Stimulated activated naive B cell treated with anti-CD40 and anti-IgM and Interleukin-4, amounts not matched to agents 10 μg/mL and 1 μg/mL and 100 μg/mL, for 72 hours (primary cell): ENCODE measurements at regions not wholly inside any gene's neighbourhood (a gene's known extent, or its start where the extent isn't known, plus 50 kb on each side); places are given as distances from the start of the nearest gene placed in this dataset.

Experiments used
- ATAC-seq, 2 donors: fragments of 150-1000 bp; cut with Tn5 transposase; replicated peaks; 2 replicates each; pipeline ENCODE4 v1.10.0; 2021; ENCODE audit warnings: moderate library complexity in 1 of 2
- DNase-seq: peaks from one replicate; pipeline ENCODE4 v3.0.0; 2021
- H3K27ac Mint-ChIP-seq: one replicate; pipeline ENCODE4 v1.8.0; 2022; ENCODE audit warnings: mild to moderate bottlenecking, mixed read lengths
- H3K27me3 Mint-ChIP-seq, 2 donors: one replicate each; pipeline ENCODE4 v1.8.0; 2022; ENCODE audit warnings: mixed read lengths in 2 of 2
- H3K36me3 Mint-ChIP-seq, 2 donors: one replicate each; pipeline ENCODE4 v1.8.0; 2022; ENCODE audit warnings: mixed read lengths in 2 of 2, mild to moderate bottlenecking in 1 of 2
- H3K4me1 Mint-ChIP-seq, 2 donors: one replicate each; pipeline ENCODE4 v1.8.0; 2022; ENCODE audit warnings: mixed read lengths in 2 of 2, mild to moderate bottlenecking in 1 of 2
- H3K4me3 Mint-ChIP-seq, 2 donors: one replicate each; pipeline ENCODE4 v1.8.0; 2022; ENCODE audit warnings: mild to moderate bottlenecking in 2 of 2, mixed read lengths in 2 of 2, moderate library complexity in 1 of 2
- H3K9me3 Mint-ChIP-seq, 2 donors: one replicate each; pipeline ENCODE4 v1.8.0; 2022; ENCODE audit warnings: mixed read lengths in 2 of 2, mild to moderate bottlenecking in 1 of 2

- H3K36me3 Mint-ChIP-seq: peaks cover 61 to 65% of the 10 kb centered on the region in 2 donors
- H3K27me3 Mint-ChIP-seq: no peaks in the 10 kb centered on the region
- ATAC-seq: no peak
- H3K9me3 Mint-ChIP-seq: peaks cover 9 to 13% of the 10 kb centered on the region in 2 donors
- H3K4me1 Mint-ChIP-seq: peaks cover 68 to 96% of the 10 kb centered on the region in 2 donors
- H3K27ac Mint-ChIP-seq: peak overlapping the region; percentile 91
- DNase-seq: no peak
- H3K4me3 Mint-ChIP-seq: peak overlapping the region; percentile 67 to 71
Observed at GRCh38 chr17:77466596-77467223, 325.9 kb downstream of the SEC14L1 start.

DNA sequence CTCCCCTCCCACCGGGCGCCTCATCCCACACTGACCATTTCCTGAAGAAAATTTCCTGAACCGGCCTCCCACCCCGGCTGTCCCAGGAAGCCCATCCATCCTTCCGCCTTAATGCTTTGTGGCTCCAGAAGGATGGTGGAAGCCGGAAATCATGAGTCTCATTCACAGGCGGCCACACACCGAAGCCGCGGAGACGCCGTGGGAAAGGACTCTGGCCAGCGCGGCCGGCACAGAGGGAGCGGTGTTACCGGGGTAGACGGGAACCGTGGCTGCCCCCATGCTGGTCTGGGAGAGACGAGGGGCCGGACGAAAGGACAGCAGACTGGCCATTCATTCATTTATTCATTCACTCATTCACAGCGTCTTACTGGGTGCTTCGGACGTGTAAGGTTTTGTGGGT is 326.8 kb downstream of the SEC14L1 start:
- ATAC-seq: no peak
- Mint-ChIP-seq H3K4me1 (peaks cover 74 to 96% of the 10 kb centered on the region in 2 donors), H3K4me3 (no peak overlapping the region), H3K9me3 (peaks cover 9 to 13% of the 10 kb centered on the region in 2 donors), H3K36me3 (peaks cover 60 to 64% of the 10 kb centered on the region in 2 donors), H3K27ac (peak overlapping the region; percentile 91), H3K27me3 (no peaks in the 10 kb centered on the region)
- no peak for DNase-seq

DNA sequence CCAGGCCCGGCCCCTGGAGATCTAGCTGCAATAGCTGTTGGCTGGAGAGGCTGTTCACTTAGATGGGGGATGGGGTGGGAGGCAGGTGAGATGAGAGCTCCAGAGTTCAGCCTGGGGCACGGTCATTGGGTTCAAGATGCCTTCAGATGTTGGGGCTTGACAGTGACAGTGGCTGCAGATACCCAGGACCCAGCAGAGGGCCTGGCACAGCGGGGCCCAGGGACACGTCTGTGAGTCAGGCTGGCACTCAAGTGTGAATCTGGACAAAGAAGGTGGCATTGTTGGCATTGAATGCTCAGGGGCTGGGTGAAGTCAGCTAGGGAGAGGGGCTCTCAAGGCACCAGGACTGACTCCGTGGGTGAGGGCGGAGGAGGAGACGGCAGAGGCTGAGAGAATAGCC is 328.1 kb downstream of the SEC14L1 start:
- DNase-seq (no peak), ATAC-seq (no peak)
- Mint-ChIP-seq H3K4me1 (peaks cover 80 to 100% of the 10 kb centered on the region in 2 donors), H3K27ac (peak overlapping the region; percentile 85), H3K9me3 (peaks cover 9 to 13% of the 10 kb centered on the region in 2 donors), H3K27me3 (no peaks in the 10 kb centered on the region), H3K4me3 (peak overlapping the region; percentile 37 to 54), H3K36me3 (peaks cover 51 to 61% of the 10 kb centered on the region in 2 donors)

- Mint-ChIP-seq H3K9me3 (peaks cover 8 to 9% of the 10 kb centered on the region in 2 donors), H3K27me3 (no peaks in the 10 kb centered on the region), H3K36me3 (peaks cover 49 to 61% of the 10 kb centered on the region in 2 donors), H3K4me3 (peak overlapping the region; percentile 50 to 79), H3K27ac (peak overlapping the region; percentile 79), H3K4me1 (peaks cover 81 to 100% of the 10 kb centered on the region in 2 donors)
- ATAC-seq (no peak), DNase-seq (no peak)
Observed at GRCh38 chr17:77470330-77470786, 329.6 kb downstream of the SEC14L1 start.

- H3K4me1 Mint-ChIP-seq: peaks cover 82 to 100% of the 10 kb centered on the region in 2 donors
- no peak for DNase-seq
- peak overlapping the region; percentile 74 to 79 for H3K4me3 Mint-ChIP-seq
- peaks cover 8 to 9% of the 10 kb centered on the region in 2 donors for H3K9me3 Mint-ChIP-seq
- peak overlapping the region; percentile 79 for H3K27ac Mint-ChIP-seq
- no peaks in the 10 kb centered on the region for H3K27me3 Mint-ChIP-seq
- H3K36me3 Mint-ChIP-seq: peaks cover 49 to 59% of the 10 kb centered on the region in 2 donors
- ATAC-seq: no peak
Observed at GRCh38 chr17:77470800-77471733, 330.3 kb downstream of the SEC14L1 start.

- Mint-ChIP-seq H3K4me3 (peak overlapping the region; percentile 74 to 79), H3K9me3 (peaks cover 8 to 9% of the 10 kb centered on the region in 2 donors)
- peak in 1 of 2 donors; percentile 12 for ATAC-seq
Observed at GRCh38 chr17:77471984-77472461, 331.3 kb downstream of the SEC14L1 start.

GRCh38 chr17:77472468-77473310 is 331.9 kb downstream of the SEC14L1 start:
- H3K9me3 Mint-ChIP-seq: peaks cover 8 to 9% of the 10 kb centered on the region in 2 donors
- DNase-seq: no peak
- ATAC-seq: peak; percentile 67 to 69
- H3K36me3 Mint-ChIP-seq: peaks cover 48 to 63% of the 10 kb centered on the region in 2 donors
- peak overlapping the region; percentile 79 for H3K27ac Mint-ChIP-seq
- H3K4me3 Mint-ChIP-seq: peak overlapping the region; percentile 74 to 79
- no peaks in the 10 kb centered on the region for H3K27me3 Mint-ChIP-seq
- H3K4me1 Mint-ChIP-seq: peaks cover 83 to 100% of the 10 kb centered on the region in 2 donors

More at GRCh38 chr17:77471984-77472461, 331.3 kb downstream of the SEC14L1 start:
- no peak for DNase-seq
- Mint-ChIP-seq H3K27ac (peak overlapping the region; percentile 79), H3K36me3 (peaks cover 45 to 56% of the 10 kb centered on the region in 2 donors), H3K27me3 (no peaks in the 10 kb centered on the region), H3K4me1 (peaks cover 79 to 100% of the 10 kb centered on the region in 2 donors)

DNA sequence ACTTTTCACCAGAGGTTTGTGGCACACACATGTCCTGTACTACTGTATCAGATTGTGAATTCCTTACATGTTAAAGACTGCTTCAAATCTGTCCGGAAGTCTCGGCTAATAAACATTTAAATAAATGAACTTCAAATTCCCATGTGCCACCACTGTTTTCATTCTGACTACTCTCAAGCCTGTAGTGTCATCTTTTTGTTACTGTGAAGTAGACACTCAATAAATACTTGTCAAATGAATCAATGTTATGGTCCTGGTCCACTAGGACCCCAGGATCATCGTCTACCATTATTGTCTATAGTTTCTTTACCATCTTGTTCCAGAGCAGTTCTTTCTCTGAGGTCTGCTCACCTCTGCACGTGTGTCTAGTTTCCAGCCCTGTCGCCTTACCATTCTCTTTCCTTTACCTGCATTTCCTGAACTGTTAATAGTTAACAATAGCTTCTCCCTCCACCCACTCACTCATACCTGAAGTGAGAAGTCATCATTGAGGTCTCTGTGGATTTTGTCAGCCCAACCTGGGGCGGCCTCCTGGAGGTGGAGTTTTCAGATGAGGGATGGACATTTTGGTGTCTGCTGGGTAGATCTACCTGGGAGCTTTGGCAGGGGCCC is 333.0 kb downstream of the SEC14L1 start:
- Mint-ChIP-seq H3K36me3 (peaks cover 42 to 57% of the 10 kb centered on the region in 2 donors), H3K4me1 (peaks cover 77 to 95% of the 10 kb centered on the region in 2 donors), H3K4me3 (peak overlapping the region; percentile 74 to 79), H3K9me3 (peaks cover 8 to 9% of the 10 kb centered on the region in 2 donors), H3K27me3 (no peaks in the 10 kb centered on the region), H3K27ac (peak overlapping the region; percentile 79)
- peak; percentile 54 to 58 for ATAC-seq
- DNase-seq: no peak

- peaks cover 78 to 95% of the 10 kb centered on the region in 2 donors for H3K4me1 Mint-ChIP-seq
- DNase-seq: no peak
- H3K27ac Mint-ChIP-seq: peak overlapping the region; percentile 93
- peaks cover 8 to 9% of the 10 kb centered on the region in 2 donors for H3K9me3 Mint-ChIP-seq
- peaks cover 35 to 49% of the 10 kb centered on the region in 2 donors for H3K36me3 Mint-ChIP-seq
- H3K4me3 Mint-ChIP-seq: peak overlapping the region; percentile 76 to 79
- ATAC-seq: no peak
- no peaks in the 10 kb centered on the region for H3K27me3 Mint-ChIP-seq
Observed at GRCh38 chr17:77474292-77474988, 333.7 kb downstream of the SEC14L1 start.

GRCh38 chr17:77475016-77475976 is 334.5 kb downstream of the SEC14L1 start:
- DNase-seq (peak; percentile 59), ATAC-seq (peak; percentile 67 to 73)
- peak overlapping the region; percentile 93 for H3K27ac Mint-ChIP-seq
- H3K4me3 Mint-ChIP-seq: peak overlapping the region; percentile 58 to 76
- peaks cover 2 to 3% of the 10 kb centered on the region in 2 donors for H3K9me3 Mint-ChIP-seq
- no peaks in the 10 kb centered on the region for H3K27me3 Mint-ChIP-seq
- peaks cover 26 to 41% of the 10 kb centered on the region in 2 donors for H3K36me3 Mint-ChIP-seq
- H3K4me1 Mint-ChIP-seq: peaks cover 74 to 95% of the 10 kb centered on the region in 2 donors

DNA sequence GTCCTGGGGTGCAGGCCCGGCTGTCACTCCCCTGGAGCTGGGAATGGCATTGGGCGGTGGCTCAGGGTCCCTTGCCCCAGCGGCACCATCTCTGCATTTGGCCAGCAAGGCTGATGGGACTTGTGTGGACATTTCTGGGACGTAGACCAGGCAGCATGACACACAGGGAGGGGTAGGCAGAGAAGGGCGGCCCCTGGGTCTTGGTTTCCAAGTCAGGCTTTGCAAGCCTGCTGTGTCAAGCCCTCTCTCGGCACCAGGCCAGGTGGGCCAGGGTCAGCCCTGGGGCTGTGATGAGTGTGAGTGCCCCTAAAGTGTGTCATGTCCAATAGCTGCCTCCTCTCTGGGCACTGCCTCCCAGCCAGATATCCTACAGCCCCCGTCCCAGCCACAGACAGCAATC is 335.2 kb downstream of the SEC14L1 start:
- Mint-ChIP-seq H3K4me1 (peaks cover 66 to 93% of the 10 kb centered on the region in 2 donors), H3K9me3 (no peaks in the 10 kb centered on the region), H3K27ac (peak overlapping the region; percentile 93), H3K27me3 (no peaks in the 10 kb centered on the region), H3K36me3 (peaks cover 19 to 34% of the 10 kb centered on the region in 2 donors), H3K4me3 (peak overlapping the region; percentile 16 to 58)
- ATAC-seq (no peak), DNase-seq (no peak)

DNA sequence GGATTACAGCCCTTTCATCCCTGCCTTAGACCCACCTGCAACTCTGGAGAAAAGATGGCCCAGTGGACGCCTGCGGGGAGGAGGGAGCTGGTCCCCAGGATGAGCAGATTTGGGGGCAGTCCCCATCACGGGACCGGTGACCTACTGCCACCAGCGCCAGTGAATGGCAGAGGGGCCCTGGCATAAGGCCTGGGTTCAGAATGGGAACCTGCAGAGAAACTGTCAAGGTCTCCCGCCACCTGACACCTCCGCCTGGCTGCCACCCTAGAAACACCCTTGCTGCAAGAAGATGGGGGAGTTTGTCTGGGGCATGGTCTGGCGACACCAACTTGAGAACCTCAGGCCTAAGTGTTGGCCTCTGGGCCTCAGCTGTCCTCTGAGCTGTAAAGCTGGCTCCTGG is 335.7 kb downstream of the SEC14L1 start:
- peaks cover 19 to 31% of the 10 kb centered on the region in 2 donors for H3K36me3 Mint-ChIP-seq
- peaks cover 64 to 93% of the 10 kb centered on the region in 2 donors for H3K4me1 Mint-ChIP-seq
- no peaks in the 10 kb centered on the region for H3K27me3 Mint-ChIP-seq
- no peak for DNase-seq
- no peak for ATAC-seq
- H3K9me3 Mint-ChIP-seq: no peaks in the 10 kb centered on the region
- H3K27ac Mint-ChIP-seq: peak overlapping the region; percentile 93
- peak overlapping the region in 1 of 2 donors; percentile 16 for H3K4me3 Mint-ChIP-seq
